CD4-positive, alpha-beta T cell (primary cell): ENCODE measurements at regions not wholly inside any gene's neighbourhood (a gene's known extent, or its start where the extent isn't known, plus 50 kb on each side); places are given as distances from the start of the nearest gene placed in this dataset.

ENCODE experiments used
- ATAC-seq: fragments of 200-7000 bp; cut with Tn5 transposase; one replicate; pipeline ENCODE4 v1.10.0; 2022; ENCODE audit warnings: mild to moderate bottlenecking; ENCODE audit not compliant: poor library complexity
- CTCF ChIA-PET: fragments of 350-600 bp; sonication (Branson Sonifier 250); formaldehyde crosslinking; loops from one replicate; lab custom pipeline; 2021; ENCODE audit warnings: antibody characterized with exemption, inconsistent platforms; lab: Charles Lee
- POLR2A ChIA-PET: fragments of 350-600 bp; sonication (Branson Sonifier 250); formaldehyde crosslinking; loops from one replicate; lab custom pipeline; 2021; ENCODE audit warnings: antibody characterized with exemption, inconsistent platforms; lab: Charles Lee
- DNase-seq, 14 experiments: peaks; one replicate each; pipeline ENCODE4 v3.0.0-alpha.2; 2013 to 2020; ENCODE audit warnings: mixed read lengths in 2 of 14
- H3K27ac ChIP-seq, 2 donors: one replicate each; pipeline versions ENCODE4 v1.5.1 to v1.7.0; 2013; ENCODE audit warnings: low read length in 2 of 2, low read depth in 1 of 2, mild to moderate bottlenecking in 1 of 2
- H3K27me3 ChIP-seq, 2 experiments: 1 replicate in 1 of 2; 2 replicates in 1 of 2; pipeline versions ENCODE4 v1.6.1 to v1.7.0; 2013; ENCODE audit warnings: low read length in 2 of 2, control low read depth in 1 of 2, mild to moderate bottlenecking in 1 of 2, moderate library complexity in 1 of 2; ENCODE audit not compliant: insufficient read depth in 2 of 2, control insufficient read depth in 1 of 2
- H3K36me3 ChIP-seq: one replicate; pipeline ENCODE4 v1.6.1; 2013; ENCODE audit warnings: low read length, control low read depth; ENCODE audit not compliant: insufficient read depth
- H3K4me1 ChIP-seq: one replicate; pipeline ENCODE4 v1.6.1; 2013; ENCODE audit warnings: low read length, control low read depth; ENCODE audit not compliant: insufficient read depth
- H3K4me3 ChIP-seq: one replicate; pipeline ENCODE4 v1.5.1; 2013; ENCODE audit warnings: mild to moderate bottlenecking, low read length, moderate library complexity
- H3K9me3 ChIP-seq, 2 experiments: 1 replicate in 1 of 2; 2 replicates in 1 of 2; pipeline versions ENCODE4 v1.6.1 to v1.7.0; 2013; ENCODE audit warnings: low read length in 2 of 2, mild to moderate bottlenecking in 2 of 2, control low read depth in 1 of 2, moderate library complexity in 1 of 2; ENCODE audit not compliant: control insufficient read depth in 1 of 2, insufficient read depth in 1 of 2
- H3K27ac Mint-ChIP-seq: one replicate; pipeline ENCODE4 v1.8.0; 2020; ENCODE audit warnings: mixed read lengths
- H3K27me3 Mint-ChIP-seq: one replicate; pipeline ENCODE4 v1.8.0; 2021; ENCODE audit warnings: mixed read lengths
- H3K36me3 Mint-ChIP-seq: one replicate; pipeline ENCODE4 v1.8.0; 2021; ENCODE audit warnings: low read depth, mixed read lengths
- H3K4me1 Mint-ChIP-seq: one replicate; pipeline ENCODE4 v1.8.0; 2021; ENCODE audit warnings: low read depth, mixed read lengths
- H3K4me3 Mint-ChIP-seq: one replicate; pipeline ENCODE4 v1.8.0; 2020; ENCODE audit warnings: mild to moderate bottlenecking, mixed read lengths
- H3K9me3 Mint-ChIP-seq: one replicate; pipeline ENCODE4 v1.8.0; 2020; ENCODE audit warnings: mixed read lengths
- intact Hi-C, 2 experiments: fragments of 100-400 bp; cut with DNase I in 1 of 2; cut with micrococcal nuclease in 1 of 2; formaldehyde crosslinking; loops; one replicate each; pipeline versions ENCODE4 v1.15.1 to v1.9.0; 2023 to 2025; cut with DNase I, micrococcal nuclease
- TF ChIP-seq, protein P1 (sequence below): fragments of 200-600 bp; IDR thresholded peaks from one replicate; pipeline ENCODE4 v1.8.0; 2022; ENCODE audit warnings: antibody characterized with exemption, mild to moderate bottlenecking

GRCh38 chr20:43361526-43361925 lies 96.2 kb upstream of the SRSF6 start:
- H3K27ac ChIP-seq = no peak overlapping the region
- no peaks in the 10 kb centered on the region for H3K4me1 Mint-ChIP-seq
- H3K9me3 ChIP-seq = no peaks in the 10 kb centered on the region
- no peaks in the 10 kb centered on the region for H3K4me1 ChIP-seq
- CTCF ChIA-PET = no interaction called here
- no peak overlapping the region for H3K4me3 Mint-ChIP-seq
- DNase-seq = no peak
- no peak for ATAC-seq
- no peaks in the 10 kb centered on the region for H3K36me3 ChIP-seq
- intact Hi-C loops = no loop called here
- H3K4me3 ChIP-seq = no peak overlapping the region
- H3K36me3 Mint-ChIP-seq = no peaks in the 10 kb centered on the region
- peaks cover 47% of the 10 kb centered on the region for H3K27me3 Mint-ChIP-seq
- TF ChIP-seq, protein P1, sequence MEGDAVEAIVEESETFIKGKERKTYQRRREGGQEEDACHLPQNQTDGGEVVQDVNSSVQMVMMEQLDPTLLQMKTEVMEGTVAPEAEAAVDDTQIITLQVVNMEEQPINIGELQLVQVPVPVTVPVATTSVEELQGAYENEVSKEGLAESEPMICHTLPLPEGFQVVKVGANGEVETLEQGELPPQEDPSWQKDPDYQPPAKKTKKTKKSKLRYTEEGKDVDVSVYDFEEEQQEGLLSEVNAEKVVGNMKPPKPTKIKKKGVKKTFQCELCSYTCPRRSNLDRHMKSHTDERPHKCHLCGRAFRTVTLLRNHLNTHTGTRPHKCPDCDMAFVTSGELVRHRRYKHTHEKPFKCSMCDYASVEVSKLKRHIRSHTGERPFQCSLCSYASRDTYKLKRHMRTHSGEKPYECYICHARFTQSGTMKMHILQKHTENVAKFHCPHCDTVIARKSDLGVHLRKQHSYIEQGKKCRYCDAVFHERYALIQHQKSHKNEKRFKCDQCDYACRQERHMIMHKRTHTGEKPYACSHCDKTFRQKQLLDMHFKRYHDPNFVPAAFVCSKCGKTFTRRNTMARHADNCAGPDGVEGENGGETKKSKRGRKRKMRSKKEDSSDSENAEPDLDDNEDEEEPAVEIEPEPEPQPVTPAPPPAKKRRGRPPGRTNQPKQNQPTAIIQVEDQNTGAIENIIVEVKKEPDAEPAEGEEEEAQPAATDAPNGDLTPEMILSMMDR = no peak
- no peak overlapping the region for H3K27ac Mint-ChIP-seq
- POLR2A ChIA-PET = no interaction called here
- H3K27me3 ChIP-seq = peaks cover 0 to 12% of the 10 kb centered on the region in 2 experiments
- no peaks in the 10 kb centered on the region for H3K9me3 Mint-ChIP-seq

DNA sequence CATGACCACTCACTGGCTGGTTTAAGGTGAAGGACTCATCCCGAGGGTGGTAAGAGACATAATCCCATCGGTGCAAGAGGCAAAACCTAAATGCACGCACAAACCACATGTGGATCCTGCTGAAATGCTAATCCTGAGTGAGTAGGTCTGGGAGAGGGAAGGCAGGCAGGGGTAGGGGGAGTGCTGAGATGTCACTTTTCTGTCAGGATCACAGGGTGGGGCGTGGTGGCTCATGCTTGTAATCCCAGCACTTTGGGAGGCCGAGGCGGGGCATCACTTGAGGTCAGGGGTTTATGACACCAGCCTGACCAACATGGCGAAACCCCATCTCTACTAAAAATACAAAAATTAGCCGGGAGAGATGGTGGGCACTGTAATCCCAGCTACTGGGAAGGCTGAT lies 97.7 kb upstream of the SRSF6 start:
- ATAC-seq (no peak), DNase-seq (no peak)
- Histone ChIP-seq H3K36me3 (no peaks in the 10 kb centered on the region), H3K27ac (no peak overlapping the region), H3K4me3 (no peak overlapping the region), H3K27me3 (peaks cover 0 to 5% of the 10 kb centered on the region in 2 experiments), H3K9me3 (no peaks in the 10 kb centered on the region), H3K4me1 (no peaks in the 10 kb centered on the region)
- Mint-ChIP-seq H3K36me3 (no peaks in the 10 kb centered on the region), H3K4me3 (no peak overlapping the region), H3K9me3 (no peaks in the 10 kb centered on the region), H3K4me1 (no peaks in the 10 kb centered on the region), H3K27me3 (peaks cover 32% of the 10 kb centered on the region), H3K27ac (no peak overlapping the region)
- intact Hi-C loops = no loop called here
- ChIA-PET CTCF (no interaction called here), POLR2A (no interaction called here)
- TF ChIP-seq, protein P1 = no peak

DNA sequence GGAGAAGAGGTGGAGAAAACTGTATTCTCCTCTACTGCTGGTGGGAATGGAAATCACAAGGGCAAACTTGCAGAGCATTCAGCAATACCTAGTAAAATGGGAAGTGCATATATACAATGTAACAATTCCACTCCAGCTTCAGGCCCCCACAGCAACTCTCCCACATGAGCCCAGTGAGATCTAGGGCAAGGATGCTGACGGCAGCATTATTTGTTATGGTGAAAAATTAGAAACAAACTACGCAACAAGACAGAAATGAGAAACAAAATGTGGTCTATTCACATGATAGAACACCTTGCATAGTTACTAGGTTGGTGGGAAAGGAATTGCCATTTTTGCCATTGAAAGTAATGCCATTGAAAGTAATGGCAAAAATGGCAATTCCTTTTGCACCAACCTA lies 98.9 kb upstream of the SRSF6 start:
- CTCF ChIA-PET = no interaction called here

More for the DNA sequence above, 98.9 kb upstream of the SRSF6 start:
- intact Hi-C loops = no loop called here
- TF ChIP-seq, protein P1 = no peak
- H3K27ac Mint-ChIP-seq = no peak overlapping the region
- H3K9me3 ChIP-seq = no peaks in the 10 kb centered on the region
- peaks cover 27% of the 10 kb centered on the region for H3K27me3 Mint-ChIP-seq
- H3K36me3 Mint-ChIP-seq = no peaks in the 10 kb centered on the region
- DNase-seq = no peak
- no peak overlapping the region for H3K4me3 ChIP-seq
- POLR2A ChIA-PET = no interaction called here
- no peaks in the 10 kb centered on the region for H3K27me3 ChIP-seq
- H3K4me1 Mint-ChIP-seq = no peaks in the 10 kb centered on the region
- ATAC-seq = no peak
- no peaks in the 10 kb centered on the region for H3K36me3 ChIP-seq
- no peak overlapping the region for H3K27ac ChIP-seq
- H3K4me3 Mint-ChIP-seq = no peak overlapping the region
- H3K4me1 ChIP-seq = no peaks in the 10 kb centered on the region
- no peaks in the 10 kb centered on the region for H3K9me3 Mint-ChIP-seq
